Amniotic stem cell (primary cell): ENCODE measurements at regions not wholly inside any gene's neighbourhood (a gene's known extent, or its start where the extent isn't known, plus 50 kb on each side); places are given as distances from the start of the nearest gene placed in this dataset.

Experiments used
- DNase-seq: peaks from one replicate; lab custom pipeline; 2025; lab: John Stamatoyannopoulos, UW

DNA sequence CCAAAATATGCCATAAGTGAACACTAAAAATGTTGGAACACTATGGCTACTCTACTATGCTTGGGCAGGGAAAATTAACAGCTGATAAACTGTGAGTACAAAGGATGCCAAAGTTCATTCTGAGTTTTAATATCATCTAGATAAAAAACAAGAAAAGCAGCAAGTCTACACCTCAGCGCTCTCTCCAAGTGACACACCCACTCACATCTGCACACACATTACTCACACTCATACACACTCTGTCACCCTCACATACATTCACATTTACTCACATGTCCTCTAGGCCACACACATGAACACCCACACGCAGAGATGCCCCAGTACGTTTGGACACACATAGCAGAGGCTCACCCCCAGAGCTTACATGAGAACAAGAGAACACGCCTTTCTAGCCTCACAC is 87.3 kb upstream of the RAB4A start:
- no peak for DNase-seq

DNA sequence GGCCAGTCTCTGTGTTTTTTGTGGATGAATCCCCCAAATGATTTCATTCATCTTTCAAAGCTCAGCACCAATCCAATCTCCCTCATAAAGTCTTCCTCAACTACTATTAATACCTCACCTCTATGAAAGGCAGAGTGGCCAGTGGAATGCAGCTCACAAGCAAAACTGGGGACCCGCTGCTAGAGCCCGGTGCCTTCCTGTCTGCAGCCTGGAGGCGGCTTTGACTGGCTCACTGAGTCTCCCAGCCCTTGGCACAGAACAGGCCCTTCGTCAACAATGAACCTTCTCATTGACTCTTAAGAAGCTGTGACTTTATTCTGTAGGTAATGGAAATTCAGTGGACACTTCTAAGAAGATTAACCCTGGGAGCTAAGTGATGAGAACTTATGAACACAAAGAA is 86.8 kb upstream of the RAB4A start:
- no peak for DNase-seq

DNA sequence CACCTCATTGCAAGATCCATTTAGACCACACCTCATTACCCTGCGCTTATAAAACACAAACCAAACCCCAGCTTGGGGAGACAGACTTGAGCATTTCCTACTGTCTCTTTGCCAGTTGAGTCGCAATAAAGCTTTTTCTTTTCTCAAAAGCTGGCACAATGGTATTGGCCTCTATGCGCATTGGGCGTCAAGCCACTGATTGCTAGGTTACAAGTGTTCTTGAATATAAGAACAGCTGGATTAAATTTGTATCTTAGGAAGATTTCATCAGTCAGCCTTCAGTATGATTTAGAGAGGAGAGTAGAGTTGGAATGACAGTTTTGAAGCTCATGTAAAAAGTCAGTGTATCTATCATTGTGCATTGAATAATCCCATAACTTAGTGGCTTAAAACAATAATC is 84.9 kb upstream of the RAB4A start:
- DNase-seq, result no peak

DNA sequence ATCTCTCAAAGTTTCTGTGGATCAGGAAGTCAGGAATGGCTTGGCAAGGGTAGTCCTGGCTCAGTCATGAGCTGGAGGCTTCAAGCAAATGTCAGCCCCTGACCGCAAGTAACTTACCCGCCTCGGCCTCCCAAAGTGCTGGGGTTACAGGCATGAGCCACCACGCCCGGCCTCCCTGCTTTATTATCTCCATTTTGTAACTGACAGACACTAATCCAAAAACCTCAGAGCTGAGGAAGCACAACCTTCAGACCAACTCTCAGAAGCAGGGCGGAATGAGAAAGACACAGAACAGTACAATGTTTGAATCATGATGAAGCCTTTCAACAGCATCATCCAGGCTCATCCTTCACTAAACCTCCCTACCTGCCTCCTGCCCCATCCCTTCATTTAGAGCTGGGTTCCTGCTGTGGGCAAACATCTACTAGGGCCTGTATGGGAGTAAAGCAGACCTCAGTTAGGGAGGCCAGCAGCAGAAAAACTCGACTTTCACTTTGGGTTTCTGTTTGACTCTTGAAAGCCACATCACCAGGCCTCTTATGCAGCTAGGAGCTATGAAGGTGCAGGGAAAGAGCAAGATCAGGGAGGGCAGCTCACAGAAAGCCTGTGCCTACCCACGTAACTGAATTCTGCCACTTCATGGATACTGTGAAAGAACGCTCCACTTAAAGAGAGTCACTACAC is 84.4 kb upstream of the RAB4A start:
- no peak for DNase-seq

DNA sequence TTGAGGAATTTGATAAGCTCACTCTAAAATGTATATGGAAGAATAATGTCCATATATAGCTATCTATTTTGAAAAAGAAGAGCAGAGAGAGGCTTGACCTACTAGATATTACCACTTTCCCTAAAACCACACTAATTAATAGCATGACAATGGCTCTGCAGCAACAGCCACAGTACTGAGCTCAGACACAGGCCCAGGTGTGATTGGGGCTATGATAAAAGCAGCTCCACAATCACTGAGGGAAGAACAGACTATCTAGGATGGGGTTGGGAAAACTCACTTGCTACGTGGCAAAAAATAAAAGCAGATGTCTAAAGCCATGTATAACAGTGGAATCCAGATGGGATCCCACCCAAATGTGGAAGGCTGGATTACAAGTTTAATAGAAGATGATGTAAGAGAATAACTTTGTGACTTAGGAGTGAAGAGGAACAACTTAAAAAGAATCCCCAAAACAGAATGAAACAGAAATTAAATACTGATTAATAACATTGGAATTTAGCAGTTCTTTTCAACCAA is 80.8 kb upstream of the RAB4A start:
- DNase-seq, result no peak

DNA sequence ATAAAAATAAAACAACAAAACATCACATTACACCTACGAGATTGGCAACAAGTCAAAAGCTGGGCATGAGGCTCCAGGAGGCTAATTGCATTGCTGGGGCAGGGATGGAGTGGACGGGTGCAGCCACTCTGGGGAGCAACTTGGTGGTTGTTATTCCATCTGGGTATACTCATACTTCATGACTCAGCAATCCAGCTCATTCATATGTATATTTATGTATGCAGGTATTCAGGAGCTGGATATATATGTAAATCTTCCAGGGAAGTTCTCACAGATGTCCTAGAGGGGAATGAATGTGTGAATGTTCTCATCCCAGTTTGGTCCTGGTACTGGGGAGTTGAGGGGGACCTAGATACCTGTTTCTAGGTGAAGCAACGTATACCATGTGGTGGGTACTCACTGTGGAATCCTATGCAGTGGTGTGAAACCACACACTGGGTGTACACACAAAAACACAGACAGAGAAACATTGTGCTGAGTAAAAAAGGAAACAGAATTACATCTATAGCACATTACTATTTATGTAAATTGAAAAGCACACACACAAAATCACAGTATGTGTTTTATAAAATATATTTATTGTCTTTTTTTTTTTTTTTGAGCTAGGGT is 79.7 kb upstream of the RAB4A start:
- no peak for DNase-seq

DNA sequence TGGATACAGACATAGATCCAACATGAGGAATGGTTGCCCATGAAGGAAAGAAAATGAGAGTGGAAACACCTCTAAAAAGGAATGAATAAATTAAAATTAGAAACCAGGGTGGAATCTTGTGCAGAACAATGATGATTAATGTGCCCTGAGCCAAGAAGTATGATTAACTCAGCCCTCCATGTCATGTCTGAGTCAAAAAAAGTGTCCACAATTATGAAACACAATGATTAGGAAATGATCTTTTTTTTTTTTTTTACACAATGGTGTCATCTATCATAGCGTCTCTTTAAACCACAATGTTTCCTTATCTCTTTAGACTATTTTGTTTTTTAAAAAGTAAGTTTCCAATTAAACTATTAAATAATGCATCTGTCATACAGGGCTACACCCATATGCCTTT is 78.9 kb upstream of the RAB4A start:
- no peak for DNase-seq

DNA sequence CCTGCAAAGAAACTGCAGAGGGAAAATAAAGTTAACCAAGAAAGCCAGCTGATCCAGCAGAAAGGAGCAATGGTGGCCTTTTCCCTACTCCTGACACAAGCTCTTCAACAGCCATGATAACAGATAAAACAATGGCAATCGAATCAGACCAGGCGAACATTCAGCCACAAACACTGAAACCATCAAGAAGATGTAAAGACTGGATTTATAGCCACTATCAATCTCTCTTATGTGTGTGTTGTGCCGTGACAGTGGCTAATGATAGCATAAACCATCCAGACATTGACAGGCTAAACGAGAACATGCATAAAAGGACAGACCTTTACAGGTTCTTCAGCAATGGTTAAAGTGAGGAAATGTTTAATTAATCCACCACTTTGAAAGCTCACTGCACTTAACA is 78.1 kb upstream of the RAB4A start:
- no peak for DNase-seq

DNA sequence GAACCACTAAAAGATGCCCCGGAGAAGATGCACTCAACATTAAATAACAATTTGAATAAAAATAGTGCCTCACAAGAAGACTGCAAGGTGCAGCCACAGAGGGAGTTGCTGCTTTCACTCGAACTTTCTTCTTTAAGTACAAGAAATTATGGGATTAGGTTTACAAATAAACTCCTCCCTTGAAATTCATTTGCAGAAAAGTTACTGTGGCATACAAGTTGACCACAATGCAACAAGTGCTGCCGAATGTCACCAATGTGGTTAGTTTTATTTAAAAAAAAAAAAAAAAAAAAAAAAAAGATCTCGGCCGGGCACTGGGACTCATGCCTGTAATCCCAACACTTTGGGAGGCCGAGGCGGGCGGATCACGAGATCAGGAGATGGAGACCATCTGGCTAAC is 76.8 kb upstream of the RAB4A start:
- DNase-seq, result no peak

DNA sequence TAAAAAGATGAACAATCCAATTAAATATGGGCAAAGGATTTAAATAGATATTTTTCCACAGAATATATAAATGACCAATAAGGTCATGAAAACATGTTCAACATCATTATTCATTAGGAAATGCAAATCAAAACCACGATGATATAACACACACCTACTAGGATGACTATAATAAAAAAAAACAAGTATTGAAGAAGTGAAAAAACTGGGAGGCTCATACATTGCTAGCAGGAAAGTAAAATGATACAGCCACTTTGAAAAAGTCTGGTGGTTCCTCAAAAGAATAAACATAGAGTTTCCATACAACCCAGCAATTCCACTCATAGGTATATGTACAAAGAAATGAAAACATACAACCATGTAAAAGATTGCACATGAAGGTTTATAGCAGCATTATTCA is 75.7 kb upstream of the RAB4A start:
- no peak for DNase-seq

DNA sequence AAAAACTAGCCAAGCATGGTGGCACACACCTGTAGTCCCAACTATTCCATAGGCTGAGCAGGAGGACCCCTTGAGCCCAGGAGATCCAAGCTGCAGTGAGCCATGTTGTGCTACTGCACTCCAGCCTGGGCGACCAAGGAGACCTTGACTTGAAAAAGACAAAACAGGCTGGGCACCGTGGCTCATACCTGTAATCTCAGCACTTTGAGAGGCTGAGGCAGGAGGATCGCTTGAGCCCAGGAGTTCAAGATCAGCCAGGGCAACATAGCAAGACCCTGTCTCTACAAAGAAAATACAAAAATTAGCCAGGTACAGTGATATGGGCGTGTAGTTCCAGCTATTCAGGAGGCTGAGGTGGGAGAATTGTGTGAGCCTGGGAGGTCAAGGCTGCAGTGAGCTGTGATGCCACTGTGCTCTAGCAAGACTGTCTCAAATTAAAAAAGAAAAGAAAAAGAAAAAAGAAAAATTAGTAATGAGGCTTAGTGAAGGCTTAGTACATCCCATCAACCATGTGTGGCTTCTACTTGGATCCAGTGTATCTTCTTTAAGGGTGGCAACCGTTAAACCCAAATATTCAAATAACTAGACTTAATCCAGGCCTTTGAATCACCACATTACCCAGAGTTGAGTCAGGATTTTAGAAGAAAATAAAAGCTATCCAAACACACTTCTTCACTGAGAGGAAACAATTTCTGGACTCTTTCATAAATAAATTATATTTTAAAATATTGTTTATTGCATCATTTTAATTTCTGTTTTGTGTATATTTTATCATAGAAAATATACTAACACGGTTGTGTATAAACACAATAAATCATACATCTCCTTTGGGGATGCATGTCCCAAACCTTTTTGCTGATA is 74.3 kb upstream of the RAB4A start:
- DNase-seq, result peak; percentile 25

DNA sequence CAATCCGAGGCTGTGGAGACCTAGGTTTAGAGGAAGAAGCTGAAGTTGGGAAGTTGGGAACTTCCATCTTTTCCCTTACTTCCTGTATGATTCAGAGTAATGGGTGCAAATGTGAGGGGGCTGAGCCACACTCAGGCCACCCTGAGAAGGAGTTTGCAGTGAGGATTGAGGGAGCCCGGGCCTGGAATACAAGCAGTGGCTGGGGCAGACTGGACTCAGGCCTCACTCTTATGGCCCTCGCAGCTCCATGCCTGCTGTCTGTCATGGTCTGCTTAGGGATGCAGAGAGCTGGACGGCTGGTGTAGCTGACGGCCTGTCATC is 73.7 kb upstream of the RAB4A start:
- DNase-seq, result no peak

DNA sequence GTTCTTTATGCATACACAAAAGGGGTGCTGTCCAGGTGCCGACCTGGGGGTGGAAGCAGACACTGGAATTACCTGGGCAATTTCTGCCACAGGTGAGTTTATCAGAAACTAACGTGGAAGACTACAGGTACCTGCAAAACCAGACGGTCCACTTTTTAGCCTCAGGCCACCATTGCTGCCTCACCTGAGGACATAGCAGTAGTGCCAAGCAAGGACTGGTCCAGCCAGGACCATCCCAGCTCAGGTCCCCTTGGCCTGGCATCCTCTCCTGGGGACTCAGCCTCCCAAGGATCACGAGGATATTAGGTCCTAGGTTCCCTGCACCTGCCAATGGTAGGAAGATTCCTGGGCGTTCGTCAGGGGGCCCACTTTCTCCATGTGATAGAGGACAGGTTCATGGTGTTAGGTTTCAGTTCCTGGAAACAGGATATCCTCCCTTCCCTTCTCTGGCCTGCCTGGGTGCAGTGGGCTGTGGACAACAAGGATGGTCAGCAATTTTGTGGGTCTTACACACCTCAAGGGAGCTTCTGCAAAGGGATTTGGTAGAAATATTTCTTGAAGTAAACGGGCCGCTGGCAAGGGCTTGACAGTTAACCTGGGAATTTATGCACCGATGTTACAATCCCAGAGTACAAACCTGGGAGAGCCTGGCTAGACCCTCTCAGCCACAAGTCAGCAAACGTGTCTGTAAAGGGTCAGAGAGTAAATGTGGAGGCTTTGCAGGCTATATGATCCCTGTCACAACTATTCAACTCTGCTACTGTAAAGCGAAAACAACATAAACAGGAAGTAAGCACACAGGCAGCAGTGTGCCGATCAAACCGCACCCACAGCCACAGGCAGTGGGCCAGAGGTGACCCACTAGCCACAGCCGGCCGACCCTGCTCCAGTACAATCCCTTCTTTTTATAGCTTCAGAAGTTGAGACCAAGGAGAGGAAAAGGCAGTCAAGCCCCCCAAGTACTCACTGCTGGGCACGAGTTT is 71.4 kb upstream of the RAB4A start:
- DNase-seq, result no peak

DNA sequence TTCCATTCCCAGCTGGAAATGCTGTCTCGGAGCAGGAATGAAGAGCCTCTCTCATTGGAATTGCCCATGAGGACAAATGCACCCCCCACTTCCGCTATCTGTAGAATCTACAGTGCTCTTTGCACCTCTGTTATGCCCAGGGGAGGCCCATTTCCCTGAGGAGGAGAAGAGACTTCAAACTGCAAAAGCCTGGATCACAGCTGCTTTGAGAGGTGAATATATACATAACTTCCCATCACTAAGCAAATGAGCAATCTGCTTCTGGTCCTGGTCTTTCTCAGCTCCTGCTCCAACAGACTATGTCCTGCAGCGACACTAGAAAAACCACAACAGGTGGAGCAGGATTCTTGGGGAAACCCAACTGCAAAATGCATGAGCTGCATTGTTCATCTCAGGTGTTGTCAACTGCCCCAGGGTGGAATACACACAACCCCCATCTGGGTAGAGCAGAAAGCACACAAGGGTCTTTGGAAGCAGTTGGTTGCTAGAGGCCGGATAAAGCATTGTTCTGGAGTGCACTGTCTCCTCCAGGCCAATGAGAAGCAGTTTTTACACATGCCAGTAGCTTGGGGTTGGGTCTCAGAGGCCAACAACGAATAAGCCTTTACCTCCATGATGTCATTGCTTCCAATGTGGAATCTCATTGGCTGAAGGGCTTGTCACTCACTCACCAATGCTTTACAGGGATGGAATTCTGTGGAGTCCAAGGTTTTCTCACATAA is 67.7 kb upstream of the RAB4A start:
- no peak for DNase-seq

DNA sequence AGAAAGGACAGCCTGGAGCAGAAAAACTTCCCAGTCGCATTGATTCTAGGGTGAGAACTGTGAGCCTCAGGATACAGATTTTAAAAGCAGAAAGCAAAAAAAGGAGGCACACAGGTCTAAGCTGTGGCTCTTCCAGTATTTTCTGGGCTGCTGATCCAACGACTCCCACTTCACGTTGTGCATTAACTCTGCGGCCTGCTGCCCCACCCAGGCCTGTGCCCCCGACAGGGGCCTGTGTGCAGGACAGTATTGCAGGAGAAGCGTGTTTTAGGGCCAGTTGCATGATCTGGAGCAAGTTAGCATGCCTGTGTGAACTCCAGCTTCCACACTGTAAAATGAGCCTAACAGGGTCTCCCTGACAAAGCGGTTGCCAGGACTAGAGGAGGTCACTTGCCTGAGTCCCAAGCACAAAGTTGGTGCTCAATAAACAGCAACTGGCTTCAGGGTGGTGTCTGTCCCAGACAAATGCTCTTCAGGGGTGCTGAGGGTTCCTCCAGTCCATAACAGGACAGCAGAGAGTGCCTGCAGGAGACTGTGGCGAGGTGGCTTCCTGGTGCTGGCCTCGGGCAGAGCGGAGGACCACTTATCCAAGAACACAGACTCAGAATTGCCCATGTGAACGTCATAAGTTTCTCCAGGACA is 66.8 kb upstream of the RAB4A start:
- no peak for DNase-seq

DNA sequence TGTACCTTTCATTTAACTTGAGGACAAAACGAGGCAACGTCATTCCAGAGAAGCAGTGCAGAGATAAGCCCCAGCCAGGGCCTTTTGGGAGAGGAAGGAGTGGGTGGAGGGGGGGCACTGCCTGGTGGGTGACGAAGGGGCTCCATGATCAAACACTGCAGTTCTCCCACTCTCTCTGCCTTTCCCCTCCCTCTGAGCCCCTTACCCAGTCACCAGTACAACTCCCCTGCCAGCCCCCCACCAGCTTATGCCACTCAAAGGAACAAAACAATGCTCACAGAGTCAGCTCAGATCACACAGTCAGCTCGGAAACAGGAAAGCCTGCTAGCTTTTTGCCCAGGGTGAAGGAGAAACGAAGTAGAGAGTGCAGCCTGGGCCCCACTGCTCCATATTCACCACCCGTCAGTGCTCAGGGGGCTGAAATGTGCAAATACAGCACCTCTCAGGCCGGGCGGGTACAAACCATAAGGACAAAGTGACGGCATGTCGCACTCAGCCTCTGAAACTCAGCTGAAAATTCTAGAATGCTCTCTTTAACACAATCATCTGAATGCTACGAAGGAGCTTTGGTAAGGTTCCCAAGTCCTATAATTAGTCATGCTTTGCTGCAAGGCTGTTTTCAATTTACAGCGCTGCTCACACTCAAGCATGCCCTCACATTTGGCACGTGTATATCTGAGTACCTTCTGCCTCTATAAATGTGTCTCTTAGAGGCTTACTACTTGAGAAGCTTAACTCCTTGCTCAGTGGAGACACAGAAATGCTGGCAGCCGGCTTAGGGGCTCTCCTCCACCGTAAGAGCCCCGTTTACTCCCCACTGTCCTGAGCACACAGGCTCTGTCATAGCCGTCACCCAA is 65.8 kb upstream of the RAB4A start:
- DNase-seq, result no peak

DNA sequence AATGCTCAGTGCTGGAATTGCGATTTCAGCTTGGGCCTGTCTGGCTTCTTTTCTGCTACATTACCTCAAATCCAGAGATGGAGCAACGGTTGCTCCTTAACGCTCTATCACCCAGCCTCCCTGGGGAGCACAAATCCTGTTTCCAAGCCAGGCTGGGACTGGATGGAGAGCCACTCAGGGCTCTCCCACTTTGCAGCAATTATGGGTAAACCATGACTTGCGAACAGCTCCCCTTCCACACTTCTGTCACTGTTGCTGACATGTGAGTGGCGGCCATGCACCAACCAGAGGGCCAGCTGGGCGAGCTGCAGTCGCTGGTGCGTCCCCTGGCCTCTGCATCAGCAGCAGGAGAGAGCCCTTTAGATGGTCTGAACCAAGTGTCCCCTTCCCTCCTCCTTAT is 65.1 kb upstream of the RAB4A start:
- no peak for DNase-seq

DNA sequence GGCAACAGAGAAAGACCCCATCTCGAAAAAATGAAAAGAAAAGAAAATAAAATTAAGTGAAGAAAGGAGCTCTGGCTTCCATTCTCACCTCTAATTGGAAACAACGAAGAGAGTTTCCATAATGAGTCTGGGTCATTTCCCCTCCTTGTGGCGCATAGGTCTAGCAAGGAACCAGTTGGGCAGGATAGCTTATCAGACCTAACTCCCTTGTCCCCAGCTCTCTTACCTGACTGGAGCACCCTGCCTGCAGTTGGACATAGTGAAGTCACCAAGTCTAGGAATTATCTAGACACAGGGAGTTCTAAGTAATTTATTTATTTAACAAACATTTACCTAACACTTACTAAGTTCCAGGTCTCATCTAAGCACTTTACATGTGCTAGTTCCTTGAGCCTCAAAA is 63.0 kb upstream of the RAB4A start:
- no peak for DNase-seq

DNA sequence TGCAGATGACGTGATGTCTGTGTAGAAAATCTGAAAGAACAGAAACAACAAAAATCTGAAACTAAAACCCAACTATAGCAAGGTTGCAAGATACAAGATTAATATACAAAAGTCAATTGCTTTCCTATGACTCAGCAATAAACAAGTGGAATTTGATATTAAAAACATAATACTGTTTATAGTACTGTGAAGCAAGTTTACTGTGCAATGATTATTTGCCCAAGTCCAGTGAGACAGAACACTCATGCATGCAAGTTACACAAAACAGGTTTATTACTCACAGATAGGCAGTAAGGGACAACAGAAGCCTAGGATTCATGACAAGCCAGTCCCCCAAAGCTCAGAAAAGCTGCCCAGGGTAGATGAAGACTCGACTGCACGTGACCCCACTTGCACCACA is 62.4 kb upstream of the RAB4A start:
- no peak for DNase-seq

DNA sequence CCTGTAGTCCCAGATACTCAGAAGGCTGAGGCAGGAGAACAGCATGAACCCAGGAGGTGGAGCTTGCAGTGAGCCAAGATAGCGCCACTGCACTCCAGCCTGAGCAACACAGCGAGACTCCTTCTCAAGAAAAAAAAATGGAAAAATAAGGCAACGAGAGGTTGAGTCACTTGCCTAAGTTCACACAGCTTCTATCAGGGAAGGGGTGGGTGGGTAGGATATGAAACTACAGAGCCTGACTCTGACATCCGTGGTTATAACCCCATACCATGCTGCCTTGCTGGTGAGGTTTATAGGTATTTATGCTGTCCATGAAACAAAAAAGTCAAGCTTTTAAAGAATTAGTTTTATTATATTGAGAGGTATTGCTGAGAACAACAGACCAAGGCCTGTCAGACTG is 61.5 kb upstream of the RAB4A start:
- DNase-seq, result no peak
